SHP77 (cell line): ENCODE measurements at regions not wholly inside any gene's neighbourhood (a gene's known extent, or its start where the extent isn't known, plus 50 kb on each side); places are given as distances from the start of the nearest gene placed in this dataset.
"Not testable (repeated sequence)": the region's sequence is repeated elsewhere in the genome, so short reads cannot be mapped to it uniquely, and the experiment has no call there.

Experiments
- DNase-seq, 2 experiments: peaks; one replicate each; lab custom pipeline; 2025; lab: John Stamatoyannopoulos, UW

- no peak for DNase-seq
Measured at GRCh38 chr10:84571146-84571545, 242.8 kb downstream of the CCSER2 start.

- no peak for DNase-seq
Measured at GRCh38 chr10:84574102-84574501, 245.7 kb downstream of the CCSER2 start.

- no peak for DNase-seq
Measured at GRCh38 chr10:84581976-84582375, 253.6 kb downstream of the CCSER2 start.

- no peak for DNase-seq
Measured at GRCh38 chr10:84583501-84583900, 255.1 kb downstream of the CCSER2 start.

- no peak for DNase-seq
Measured at GRCh38 chr10:84587789-84588188, 259.4 kb downstream of the CCSER2 start.

GRCh38 chr10:84588426-84588825 is 260.0 kb downstream of the CCSER2 start:
- no peak for DNase-seq

GRCh38 chr10:84588971-84589370 is 260.6 kb downstream of the CCSER2 start:
- no peak for DNase-seq

- no peak for DNase-seq
Measured at GRCh38 chr10:84589526-84590205, 261.3 kb downstream of the CCSER2 start.

- DNase-seq, result no peak
Measured at GRCh38 chr10:84590327-84591193, 262.2 kb downstream of the CCSER2 start.

GRCh38 chr10:84593506-84593905 is 265.1 kb downstream of the CCSER2 start:
- DNase-seq, result no peak

- no peak for DNase-seq
Measured at GRCh38 chr10:84596585-84596984, 268.2 kb downstream of the CCSER2 start.

- DNase-seq, result no peak
Measured at GRCh38 chr10:84599254-84599653, 270.9 kb downstream of the CCSER2 start.

GRCh38 chr10:84600947-84601346 is 272.6 kb downstream of the CCSER2 start:
- no peak for DNase-seq

- DNase-seq, result not testable (repeated sequence)
Measured at GRCh38 chr10:84602543-84602942, 274.2 kb downstream of the CCSER2 start.

- no peak for DNase-seq
Measured at GRCh38 chr10:84603971-84604370, 275.6 kb downstream of the CCSER2 start.

GRCh38 chr10:84605802-84606201 is 277.4 kb downstream of the CCSER2 start:
- no peak for DNase-seq

- no peak for DNase-seq
Measured at GRCh38 chr10:84606428-84606827, 278.0 kb downstream of the CCSER2 start.

- no peak for DNase-seq
Measured at GRCh38 chr10:84607044-84607443, 278.7 kb downstream of the CCSER2 start.

- DNase-seq, result no peak
Measured at GRCh38 chr10:84607523-84607922, 279.1 kb downstream of the CCSER2 start.

- no peak for DNase-seq
Measured at GRCh38 chr10:84608126-84608525, 279.7 kb downstream of the CCSER2 start.

GRCh38 chr10:84613336-84614021 is 285.1 kb downstream of the CCSER2 start:
- peak; percentile 53 to 58 for DNase-seq

- no peak for DNase-seq
Measured at GRCh38 chr10:84626397-84627087, 298.2 kb downstream of the CCSER2 start.
